ENCODE measurements at regions not wholly inside any gene's neighbourhood (a gene's known extent, or its start where the extent isn't known, plus 50 kb on each side); places are given as distances from the start of the nearest gene placed in this dataset.
A peak's percentile ranks its signal among the peaks of the same experiment; 100 is the strongest.
"Not testable (repeated sequence)": the region's sequence is repeated elsewhere in the genome, so short reads cannot be mapped to it uniquely, and the experiment has no call there.

- in situ Hi-C loops (cut with HindIII; ENCODE audit: low sequenced_read_pairs); H3K4me3 ChIP-seq (ENCODE audit: low read depth, low read length): not testable (repeated sequence)
- peak; percentile 0 for DNase-seq (ENCODE audit: low read depth)
Measured at GRCh38 chr2:87956613-87957012, 59.7 kb downstream of the RNU2-63P start.

- H3K4me3 ChIP-seq (ENCODE audit: low read depth, low read length); DNase-seq (ENCODE audit: low read depth); in situ Hi-C loops (cut with HindIII; ENCODE audit: low sequenced_read_pairs): not testable (repeated sequence)
Measured at GRCh38 chr2:87949008-87949407, 67.3 kb downstream of the RNU2-63P start.

- DNase-seq (ENCODE audit: low read depth); in situ Hi-C loops (cut with HindIII; ENCODE audit: low sequenced_read_pairs); H3K4me3 ChIP-seq (ENCODE audit: low read depth, low read length): not testable (repeated sequence)
Measured at GRCh38 chr2:87946644-87947370, 69.5 kb downstream of the RNU2-63P start.

- in situ Hi-C loops (cut with HindIII; ENCODE audit: low sequenced_read_pairs), result not testable (repeated sequence)
Measured at GRCh38 chr2:87939299-87939698, 77.0 kb downstream of the RNU2-63P start.

GRCh38 chr2:87919023-87919665 lies 93.5 kb upstream of the RGPD2 start:
- in situ Hi-C loops (cut with HindIII; ENCODE audit: low sequenced_read_pairs); DNase-seq (ENCODE audit: low read depth); H3K4me3 ChIP-seq (ENCODE audit: low read depth, low read length): not testable (repeated sequence)

More at GRCh38 chr2:87939299-87939698, 77.0 kb downstream of the RNU2-63P start:
- not testable (repeated sequence) for H3K4me3 ChIP-seq (ENCODE audit: low read depth, low read length); DNase-seq (ENCODE audit: low read depth)

GRCh38 chr2:87917194-87917593 lies 91.6 kb upstream of the RGPD2 start:
- H3K4me3 ChIP-seq (ENCODE audit: low read depth, low read length); in situ Hi-C loops (cut with HindIII; ENCODE audit: low sequenced_read_pairs): not testable (repeated sequence)

GRCh38 chr2:87910848-87911247 lies 85.3 kb upstream of the RGPD2 start:
- H3K4me3 ChIP-seq (ENCODE audit: low read depth, low read length); in situ Hi-C loops (cut with HindIII; ENCODE audit: low sequenced_read_pairs); DNase-seq (ENCODE audit: low read depth): not testable (repeated sequence)

More at GRCh38 chr2:87917194-87917593, 91.6 kb upstream of the RGPD2 start:
- DNase-seq (ENCODE audit: low read depth), result not testable (repeated sequence)

- DNase-seq (ENCODE audit: low read depth); H3K4me3 ChIP-seq (ENCODE audit: low read depth, low read length); in situ Hi-C loops (cut with HindIII; ENCODE audit: low sequenced_read_pairs): not testable (repeated sequence)
Measured at GRCh38 chr2:87909042-87909441, 83.4 kb upstream of the RGPD2 start.

- H3K4me3 ChIP-seq (ENCODE audit: low read depth, low read length); in situ Hi-C loops (cut with HindIII; ENCODE audit: low sequenced_read_pairs); DNase-seq (ENCODE audit: low read depth): not testable (repeated sequence)
Measured at GRCh38 chr2:87907556-87908099, 82.0 kb upstream of the RGPD2 start.

GRCh38 chr2:87903242-87904114 lies 77.9 kb upstream of the RGPD2 start:
- in situ Hi-C loops (cut with HindIII; ENCODE audit: low sequenced_read_pairs); H3K4me3 ChIP-seq (ENCODE audit: low read depth, low read length): not testable (repeated sequence)
- peak; percentile 0 for DNase-seq (ENCODE audit: low read depth)

GRCh38 chr2:87883659-87884058 lies 58.1 kb upstream of the RGPD2 start:
- H3K4me3 ChIP-seq (ENCODE audit: low read depth, low read length); in situ Hi-C loops (cut with HindIII; ENCODE audit: low sequenced_read_pairs); DNase-seq (ENCODE audit: low read depth): not testable (repeated sequence)
